Upper lobe of left lung (tissue), 6 donors: ENCODE measurements at regions not wholly inside any gene's neighbourhood (a gene's known extent, or its start where the extent isn't known, plus 50 kb on each side); places are given as distances from the start of the nearest gene placed in this dataset.

ENCODE experiments used
- ATAC-seq, 2 donors: fragments of 200-7000 bp; cut with Tn5 transposase; one replicate each; pipeline ENCODE4 v1.9.1; 2022; ENCODE audit warnings: mild to moderate bottlenecking in 2 of 2, moderate library complexity in 2 of 2; ENCODE audit not compliant: low FRiP score in 2 of 2
- DNase-seq, 2 donors: peaks; one replicate each; pipeline ENCODE4 v3.0.0-alpha.2; 2019 to 2020
- H3K27ac ChIP-seq, 4 donors: fragments of 200-600 bp; sonication (generic); one replicate each; pipeline ENCODE4 v1.5.1; 2016 to 2019
- H3K27me3 ChIP-seq, 4 donors: fragments of 200-600 bp; sonication (generic); one replicate each; pipeline ENCODE4 v1.5.1; 2017 to 2019
- H3K36me3 ChIP-seq, 4 donors: fragments of 200-600 bp; sonication (generic); one replicate each; pipeline ENCODE4 v1.5.1; 2016 to 2019
- H3K4me1 ChIP-seq, 4 donors: fragments of 200-600 bp; sonication (generic); one replicate each; pipeline ENCODE4 v1.5.1; 2018 to 2019
- H3K4me3 ChIP-seq, 4 donors: fragments of 200-600 bp; sonication (generic); one replicate each; pipeline ENCODE4 v1.5.1; 2017 to 2019; ENCODE audit warnings: mild to moderate bottlenecking in 2 of 4, moderate library complexity in 1 of 4
- H3K9me3 ChIP-seq, 4 donors: fragments of 200-600 bp; sonication (generic); one replicate each; pipeline ENCODE4 v1.5.1; 2018 to 2019
- CTCF ChIP-seq, 6 experiments: fragments of 450-650 bp in 4 of 6; fragments of 200-600 bp in 2 of 6; sonication (generic) in 2 of 6; IDR thresholded peaks; one replicate each; pipeline ENCODE4 v1.5.1; 2016 to 2019; ENCODE audit warnings: antibody characterized with exemption in 6 of 6
- EP300 ChIP-seq, 4 donors: sonication (generic); formaldehyde crosslinking; IDR thresholded peaks; one replicate each; pipeline ENCODE4 v1.5.1; 2017; ENCODE audit warnings: antibody characterized with exemption in 4 of 4, control low read depth in 2 of 4
- POLR2A ChIP-seq, 4 donors: fragments of 450-650 bp; IDR thresholded peaks; one replicate each; pipeline ENCODE4 v1.5.1; 2016 to 2017; ENCODE audit warnings: antibody characterized with exemption in 4 of 4, mild to moderate bottlenecking in 2 of 4
- POLR2AphosphoS5 ChIP-seq, 2 donors: sonication (generic); formaldehyde crosslinking; IDR thresholded peaks; one replicate each; pipeline ENCODE4 v1.5.1; 2017; ENCODE audit warnings: antibody characterized with exemption in 2 of 2
- WGBS, 2 donors: methylation state at CpG; one replicate each; pipeline ENCODE4 v1.1.5; 2017 to 2018; 5-methylcytosine and 5-hydroxymethylcytosine counted together
- donor health status: DM: no; HTN: no; CAD: no; lungs with moderate emphysema.
- donor health status: DM: no; HTN: yes; CAD: no; lungs with severe emphysema.

GRCh38 chr3:94414418-94414817 lies 351.6 kb downstream of the NSUN3 start:
- Histone ChIP-seq H3K27me3 (no peaks in the 10 kb centered on the region), H3K27ac (no peak overlapping the region), H3K4me3 (no peak overlapping the region), H3K4me1 (no peaks in the 10 kb centered on the region), H3K9me3 (no peaks in the 10 kb centered on the region), H3K36me3 (no peaks in the 10 kb centered on the region)
- 60 to 61% methylated on average over 2 of the region's 2 CpGs for WGBS, 2 donors
- ATAC-seq (no peak), DNase-seq (no peak)
- no peak for TF ChIP-seq POLR2AphosphoS5 (IDR thresholded peaks at IDR 0.05)
- TF ChIP-seq EP300 (IDR thresholded peaks at IDR 0.05): no peak
- TF ChIP-seq POLR2A (IDR thresholded peaks at IDR 0.05): no peak
- no peak for TF ChIP-seq CTCF (IDR thresholded peaks at IDR 0.05)

GRCh38 chr3:94416768-94417167 lies 353.9 kb downstream of the NSUN3 start:
- H3K4me3 ChIP-seq: no peak overlapping the region
- no peaks in the 10 kb centered on the region for H3K36me3 ChIP-seq
- H3K27ac ChIP-seq: no peak overlapping the region
- no peaks in the 10 kb centered on the region for H3K4me1 ChIP-seq
- H3K27me3 ChIP-seq: no peaks in the 10 kb centered on the region
- DNase-seq (no peak), ATAC-seq (no peak)
- H3K9me3 ChIP-seq: no peaks in the 10 kb centered on the region
- 62 to 83% methylated on average over 4 of the region's 4 CpGs for WGBS, 2 donors
- TF ChIP-seq CTCF (IDR thresholded peaks at IDR 0.05) (no peak), POLR2AphosphoS5 (IDR thresholded peaks at IDR 0.05) (no peak), EP300 (IDR thresholded peaks at IDR 0.05) (no peak), POLR2A (IDR thresholded peaks at IDR 0.05) (no peak)

- Histone ChIP-seq H3K4me3 (no peak overlapping the region), H3K27me3 (no peaks in the 10 kb centered on the region), H3K27ac (no peak overlapping the region), H3K36me3 (no peaks in the 10 kb centered on the region), H3K4me1 (no peaks in the 10 kb centered on the region), H3K9me3 (no peaks in the 10 kb centered on the region)
- ATAC-seq: no peak
- TF ChIP-seq EP300 (IDR thresholded peaks at IDR 0.05): no peak
- TF ChIP-seq POLR2A (IDR thresholded peaks at IDR 0.05): no peak
- TF ChIP-seq CTCF (IDR thresholded peaks at IDR 0.05): no peak
- no peak for TF ChIP-seq POLR2AphosphoS5 (IDR thresholded peaks at IDR 0.05)
- WGBS, 2 donors: 93% methylated on average over 6 of the region's 6 CpGs
- peak in 1 of 2 donors; percentile 0 for DNase-seq
Measured at GRCh38 chr3:94417963-94418455, 355.1 kb downstream of the NSUN3 start.

- Histone ChIP-seq H3K27ac (no peak overlapping the region), H3K27me3 (no peaks in the 10 kb centered on the region), H3K4me1 (no peaks in the 10 kb centered on the region), H3K4me3 (no peak overlapping the region), H3K36me3 (no peaks in the 10 kb centered on the region), H3K9me3 (no peaks in the 10 kb centered on the region)
- no peak for ATAC-seq
- no peak for TF ChIP-seq POLR2A (IDR thresholded peaks at IDR 0.05)
- WGBS, 2 donors: 92 to 96% methylated on average over 1 of the region's 1 CpG
- DNase-seq: no peak
Measured at GRCh38 chr3:94420931-94421330, 358.1 kb downstream of the NSUN3 start.

DNA sequence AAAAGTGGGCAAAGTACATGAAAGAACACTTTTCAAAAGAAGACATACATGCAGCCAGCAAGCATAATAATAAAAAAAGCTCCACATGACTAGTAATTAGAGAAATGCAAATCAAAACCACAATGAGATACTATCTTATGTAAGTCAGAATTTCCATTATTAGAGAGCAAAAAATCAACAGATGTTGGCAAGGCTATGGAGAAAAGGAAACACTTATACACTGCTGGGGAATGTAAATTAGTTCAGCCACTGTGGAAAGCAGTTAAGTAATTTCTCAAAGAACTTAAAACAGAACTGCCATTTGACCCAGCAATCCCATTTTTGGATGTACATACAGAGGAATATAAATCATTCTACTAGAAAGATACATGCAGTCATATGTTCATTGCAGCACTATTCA lies 360.7 kb downstream of the NSUN3 start:
- Histone ChIP-seq H3K27me3 (no peaks in the 10 kb centered on the region), H3K4me1 (no peaks in the 10 kb centered on the region), H3K4me3 (no peak overlapping the region), H3K27ac (no peak overlapping the region), H3K36me3 (no peaks in the 10 kb centered on the region), H3K9me3 (no peaks in the 10 kb centered on the region)
- no peak for TF ChIP-seq POLR2A (IDR thresholded peaks at IDR 0.05)
- no peak for TF ChIP-seq POLR2AphosphoS5 (IDR thresholded peaks at IDR 0.05)
- no peak for TF ChIP-seq EP300 (IDR thresholded peaks at IDR 0.05)
- no peak for TF ChIP-seq CTCF (IDR thresholded peaks at IDR 0.05)
- ATAC-seq: no peak
- no peak for DNase-seq
